CD4-positive, alpha-beta T cell (primary cell): ENCODE measurements at regions not wholly inside any gene's neighbourhood (a gene's known extent, or its start where the extent isn't known, plus 50 kb on each side); places are given as distances from the start of the nearest gene placed in this dataset.

Source experiments
- ATAC-seq: fragments of 200-7000 bp; cut with Tn5 transposase; one replicate; pipeline ENCODE4 v1.10.0; 2022; ENCODE audit warnings: mild to moderate bottlenecking; ENCODE audit not compliant: poor library complexity
- CTCF ChIA-PET: fragments of 350-600 bp; sonication (Branson Sonifier 250); formaldehyde crosslinking; loops from one replicate; lab custom pipeline; 2021; ENCODE audit warnings: antibody characterized with exemption, inconsistent platforms; lab: Charles Lee
- POLR2A ChIA-PET: fragments of 350-600 bp; sonication (Branson Sonifier 250); formaldehyde crosslinking; loops from one replicate; lab custom pipeline; 2021; ENCODE audit warnings: antibody characterized with exemption, inconsistent platforms; lab: Charles Lee
- DNase-seq, 14 experiments: peaks; one replicate each; pipeline ENCODE4 v3.0.0-alpha.2; 2013 to 2020; ENCODE audit warnings: mixed read lengths in 2 of 14
- H3K27ac ChIP-seq, 2 donors: one replicate each; pipeline versions ENCODE4 v1.5.1 to v1.7.0; 2013; ENCODE audit warnings: low read length in 2 of 2, low read depth in 1 of 2, mild to moderate bottlenecking in 1 of 2
- H3K27me3 ChIP-seq, 2 experiments: 1 replicate in 1 of 2; 2 replicates in 1 of 2; pipeline versions ENCODE4 v1.6.1 to v1.7.0; 2013; ENCODE audit warnings: low read length in 2 of 2, control low read depth in 1 of 2, mild to moderate bottlenecking in 1 of 2, moderate library complexity in 1 of 2; ENCODE audit not compliant: insufficient read depth in 2 of 2, control insufficient read depth in 1 of 2
- H3K36me3 ChIP-seq: one replicate; pipeline ENCODE4 v1.6.1; 2013; ENCODE audit warnings: low read length, control low read depth; ENCODE audit not compliant: insufficient read depth
- H3K4me1 ChIP-seq: one replicate; pipeline ENCODE4 v1.6.1; 2013; ENCODE audit warnings: low read length, control low read depth; ENCODE audit not compliant: insufficient read depth
- H3K4me3 ChIP-seq: one replicate; pipeline ENCODE4 v1.5.1; 2013; ENCODE audit warnings: mild to moderate bottlenecking, low read length, moderate library complexity
- H3K9me3 ChIP-seq, 2 experiments: 1 replicate in 1 of 2; 2 replicates in 1 of 2; pipeline versions ENCODE4 v1.6.1 to v1.7.0; 2013; ENCODE audit warnings: low read length in 2 of 2, mild to moderate bottlenecking in 2 of 2, control low read depth in 1 of 2, moderate library complexity in 1 of 2; ENCODE audit not compliant: control insufficient read depth in 1 of 2, insufficient read depth in 1 of 2
- H3K27ac Mint-ChIP-seq: one replicate; pipeline ENCODE4 v1.8.0; 2020; ENCODE audit warnings: mixed read lengths
- H3K27me3 Mint-ChIP-seq: one replicate; pipeline ENCODE4 v1.8.0; 2021; ENCODE audit warnings: mixed read lengths
- H3K36me3 Mint-ChIP-seq: one replicate; pipeline ENCODE4 v1.8.0; 2021; ENCODE audit warnings: low read depth, mixed read lengths
- H3K4me1 Mint-ChIP-seq: one replicate; pipeline ENCODE4 v1.8.0; 2021; ENCODE audit warnings: low read depth, mixed read lengths
- H3K4me3 Mint-ChIP-seq: one replicate; pipeline ENCODE4 v1.8.0; 2020; ENCODE audit warnings: mild to moderate bottlenecking, mixed read lengths
- H3K9me3 Mint-ChIP-seq: one replicate; pipeline ENCODE4 v1.8.0; 2020; ENCODE audit warnings: mixed read lengths
- CTCF ChIP-seq: fragments of 200-600 bp; IDR thresholded peaks from one replicate; pipeline ENCODE4 v1.8.0; 2022; ENCODE audit warnings: antibody characterized with exemption, mild to moderate bottlenecking
- intact Hi-C, 2 experiments: fragments of 100-400 bp; cut with DNase I in 1 of 2; cut with micrococcal nuclease in 1 of 2; formaldehyde crosslinking; loops; one replicate each; pipeline versions ENCODE4 v1.15.1 to v1.9.0; 2023 to 2025; cut with DNase I, micrococcal nuclease

- Histone ChIP-seq H3K4me3 (no peak overlapping the region), H3K27me3 (no peaks in the 10 kb centered on the region), H3K27ac (no peak overlapping the region), H3K36me3 (no peaks in the 10 kb centered on the region), H3K9me3 (no peaks in the 10 kb centered on the region), H3K4me1 (no peaks in the 10 kb centered on the region)
- no peak for TF ChIP-seq CTCF
- H3K36me3 Mint-ChIP-seq: no peaks in the 10 kb centered on the region
- ChIA-PET CTCF (no interaction called here), POLR2A (no interaction called here)
- H3K4me3 Mint-ChIP-seq: no peak overlapping the region
- intact Hi-C loops: no loop called here
- peaks cover 3% of the 10 kb centered on the region for H3K9me3 Mint-ChIP-seq
- no peaks in the 10 kb centered on the region for H3K4me1 Mint-ChIP-seq
- no peak overlapping the region for H3K27ac Mint-ChIP-seq
- no peaks in the 10 kb centered on the region for H3K27me3 Mint-ChIP-seq
- ATAC-seq (no peak), DNase-seq (no peak)
These were observed 68.9 kb downstream of the FSCB start for GRCh38 chr14:44438221-44438620.

GRCh38 chr14:44436458-44436857, 70.6 kb downstream of the FSCB start:
- H3K4me3 ChIP-seq: no peak overlapping the region
- no peak overlapping the region for H3K27ac ChIP-seq
- no peak overlapping the region for H3K4me3 Mint-ChIP-seq
- no peaks in the 10 kb centered on the region for H3K36me3 Mint-ChIP-seq
- ATAC-seq: no peak
- intact Hi-C loops: no loop called here
- ChIA-PET CTCF (no interaction called here), POLR2A (no interaction called here)
- no peak for TF ChIP-seq CTCF
- H3K9me3 ChIP-seq: no peaks in the 10 kb centered on the region
- H3K36me3 ChIP-seq: no peaks in the 10 kb centered on the region
- H3K9me3 Mint-ChIP-seq: peaks cover 3% of the 10 kb centered on the region
- H3K27me3 ChIP-seq: no peaks in the 10 kb centered on the region
- H3K4me1 Mint-ChIP-seq: no peaks in the 10 kb centered on the region
- H3K27me3 Mint-ChIP-seq: no peaks in the 10 kb centered on the region
- DNase-seq: no peak
- H3K27ac Mint-ChIP-seq: no peak overlapping the region
- H3K4me1 ChIP-seq: no peaks in the 10 kb centered on the region

DNA sequence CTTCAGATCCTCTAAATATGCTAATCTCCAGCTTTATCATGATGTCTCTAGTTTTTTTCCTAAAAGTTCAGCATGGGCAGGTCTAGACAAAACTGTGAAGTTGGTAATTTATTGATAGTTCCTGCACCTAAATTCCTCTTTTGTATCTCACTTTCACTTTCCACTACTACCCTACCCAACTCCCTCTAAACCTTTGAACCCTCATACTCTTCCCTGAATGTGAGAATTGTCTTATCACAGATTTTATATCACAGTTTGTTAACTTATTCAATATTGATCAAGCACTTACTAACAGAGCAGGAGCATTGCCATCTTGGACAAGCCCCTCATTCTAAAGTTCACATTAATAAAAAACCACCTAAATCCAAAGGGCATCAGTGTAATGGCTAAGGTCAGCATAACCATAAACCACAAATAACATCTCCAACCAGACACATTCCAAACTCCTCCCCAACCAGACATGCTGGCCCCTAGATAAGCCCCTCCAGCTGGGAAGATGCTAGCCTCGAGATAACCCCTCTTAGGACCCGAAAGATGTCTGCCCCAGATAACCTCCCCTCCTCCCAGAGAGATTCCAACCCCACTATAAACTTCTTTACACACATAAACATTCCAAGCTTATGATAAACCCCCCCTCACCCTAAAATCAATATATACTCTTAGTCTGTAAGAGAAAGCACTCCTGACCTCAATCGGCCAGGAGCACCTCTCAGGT, 78.7 kb downstream of the FSCB start:
- H3K4me3 ChIP-seq: no peak overlapping the region
- H3K27me3 ChIP-seq: no peaks in the 10 kb centered on the region
- ATAC-seq (no peak), DNase-seq (no peak)
- H3K9me3 ChIP-seq: peaks cover 0 to 5% of the 10 kb centered on the region in 2 experiments
- intact Hi-C loops: no loop called here
- Mint-ChIP-seq H3K4me1 (no peaks in the 10 kb centered on the region), H3K36me3 (no peaks in the 10 kb centered on the region), H3K4me3 (no peak overlapping the region), H3K9me3 (peaks cover 12% of the 10 kb centered on the region), H3K27me3 (no peaks in the 10 kb centered on the region), H3K27ac (no peak overlapping the region)
- ChIA-PET CTCF (no interaction called here), POLR2A (no interaction called here)
- no peak overlapping the region for H3K27ac ChIP-seq
- H3K4me1 ChIP-seq: no peaks in the 10 kb centered on the region
- no peak for TF ChIP-seq CTCF
- H3K36me3 ChIP-seq: no peaks in the 10 kb centered on the region
